AG10803 (cell line): ENCODE measurements at regions not wholly inside any gene's neighbourhood (a gene's known extent, or its start where the extent isn't known, plus 50 kb on each side); places are given as distances from the start of the nearest gene placed in this dataset.

ENCODE experiments used
- DNase-seq: peaks from one replicate; pipeline ENCODE4 v3.0.0; 2010; ENCODE audit warnings: low read depth
- H3K4me3 ChIP-seq: 2 replicates; pipeline ENCODE4 v1.5.1; 2011; ENCODE audit warnings: mild to moderate bottlenecking, low read length, control low read depth
- CTCF ChIP-seq: conservative IDR thresholded peaks from 2 replicates; pipeline ENCODE4 v1.5.1; 2011; ENCODE audit warnings: mild to moderate bottlenecking, low read length, control low read depth, inconsistent platforms

- no peak for TF ChIP-seq CTCF
- DNase-seq: no peak
- no peak overlapping the region for H3K4me3 ChIP-seq
Measured at GRCh38 chr7:41633690-41634089, 69.2 kb downstream of the INHBA start.

- no peak for DNase-seq
- no peak overlapping the region for H3K4me3 ChIP-seq
- TF ChIP-seq CTCF: no peak
Measured at GRCh38 chr7:41630741-41631140, 72.1 kb downstream of the INHBA start.

GRCh38 chr7:41629711-41630111, 73.2 kb downstream of the INHBA start:
- H3K4me3 ChIP-seq: no peak overlapping the region
- TF ChIP-seq CTCF: no peak
- DNase-seq: peak; percentile 85

GRCh38 chr7:41628901-41629300, 74.0 kb downstream of the INHBA start:
- H3K4me3 ChIP-seq: no peak overlapping the region
- DNase-seq: peak; percentile 36
- no peak for TF ChIP-seq CTCF

GRCh38 chr7:41627645-41628298, 75.1 kb downstream of the INHBA start:
- DNase-seq: no peak

GRCh38 chr7:41624818-41625217, 78.1 kb downstream of the INHBA start:
- H3K4me3 ChIP-seq: no peak overlapping the region
- DNase-seq: peak; percentile 50
- no peak for TF ChIP-seq CTCF

More at GRCh38 chr7:41627645-41628298, 75.1 kb downstream of the INHBA start:
- H3K4me3 ChIP-seq: no peak overlapping the region
- no peak for TF ChIP-seq CTCF
